WERI-Rb-1 (cell line): ENCODE measurements at regions not wholly inside any gene's neighbourhood (a gene's known extent, or its start where the extent isn't known, plus 50 kb on each side); places are given as distances from the start of the nearest gene placed in this dataset.

Experiments used
- DNase-seq: peaks from one replicate; pipeline ENCODE4 v3.0.0-alpha.2; 2020
- H3K27ac ChIP-seq: fragments of 250-450 bp; sonication (Bioruptor Pico); 2 replicates; pipeline ENCODE4 v1.5.1; 2020; ENCODE audit warnings: mild to moderate bottlenecking, moderate library complexity
- H3K27me3 ChIP-seq: fragments of 250-450 bp; sonication (Bioruptor Pico); 2 replicates; pipeline ENCODE4 v1.5.1; 2021; ENCODE audit warnings: mild to moderate bottlenecking, low read depth, moderate library complexity; ENCODE audit not compliant: insufficient read depth, severe bottlenecking
- H3K36me3 ChIP-seq: fragments of 250-450 bp; sonication (Bioruptor Pico); 2 replicates; pipeline ENCODE4 v1.5.1; 2020; ENCODE audit warnings: mild to moderate bottlenecking, moderate library complexity
- H3K4me3 ChIP-seq: 2 replicates; pipeline ENCODE4 v1.5.1; 2011; ENCODE audit warnings: low read depth, mild to moderate bottlenecking, control low read depth, low read length
- H3K9me3 ChIP-seq: fragments of 250-450 bp; sonication (Bioruptor Pico); 2 replicates; pipeline ENCODE4 v1.5.1; 2021; ENCODE audit warnings: mild to moderate bottlenecking, moderate library complexity; ENCODE audit not compliant: severe bottlenecking
- CTCF ChIP-seq: IDR thresholded peaks from 2 replicates; pipeline ENCODE4 v1.5.1; 2011; ENCODE audit warnings: low read depth, mild to moderate bottlenecking, control low read depth, inconsistent platforms, low read length

- Histone ChIP-seq H3K36me3 (no peaks in the 10 kb centered on the region), H3K9me3 (no peaks in the 10 kb centered on the region), H3K27ac (no peak overlapping the region), H3K4me3 (no peak overlapping the region), H3K27me3 (no peaks in the 10 kb centered on the region)
- DNase-seq, result no peak
- TF ChIP-seq CTCF, result no peak
These were observed 207.1 kb upstream of the POU3F2 start for GRCh38 chr6:98627129-98627775.

- no peak for DNase-seq
- no peak overlapping the region for H3K27ac ChIP-seq
- no peak overlapping the region for H3K4me3 ChIP-seq
- no peak for TF ChIP-seq CTCF
- H3K9me3 ChIP-seq, result no peaks in the 10 kb centered on the region
- H3K36me3 ChIP-seq, result no peaks in the 10 kb centered on the region
- H3K27me3 ChIP-seq, result no peaks in the 10 kb centered on the region
These were observed 200.5 kb upstream of the POU3F2 start for GRCh38 chr6:98633886-98634285.

- no peak for TF ChIP-seq CTCF
- Histone ChIP-seq H3K4me3 (no peak overlapping the region), H3K9me3 (no peaks in the 10 kb centered on the region), H3K27me3 (no peaks in the 10 kb centered on the region), H3K27ac (no peak overlapping the region), H3K36me3 (no peaks in the 10 kb centered on the region)
- no peak for DNase-seq
These were observed 199.8 kb upstream of the POU3F2 start for GRCh38 chr6:98634569-98634968.

GRCh38 chr6:98635191-98635590, 199.2 kb upstream of the POU3F2 start:
- DNase-seq, result no peak
- no peak for TF ChIP-seq CTCF
- no peaks in the 10 kb centered on the region for H3K27me3 ChIP-seq
- H3K27ac ChIP-seq, result no peak overlapping the region
- H3K36me3 ChIP-seq, result no peaks in the 10 kb centered on the region
- H3K4me3 ChIP-seq, result no peak overlapping the region
- no peaks in the 10 kb centered on the region for H3K9me3 ChIP-seq

- Histone ChIP-seq H3K9me3 (no peaks in the 10 kb centered on the region), H3K27me3 (no peaks in the 10 kb centered on the region), H3K4me3 (no peak overlapping the region), H3K27ac (no peak overlapping the region), H3K36me3 (no peaks in the 10 kb centered on the region)
- TF ChIP-seq CTCF, result no peak
- no peak for DNase-seq
These were observed 197.4 kb upstream of the POU3F2 start for GRCh38 chr6:98636941-98637340.

GRCh38 chr6:98639089-98639635, 195.2 kb upstream of the POU3F2 start:
- no peak for TF ChIP-seq CTCF
- Histone ChIP-seq H3K27ac (no peak overlapping the region), H3K27me3 (no peaks in the 10 kb centered on the region), H3K36me3 (no peaks in the 10 kb centered on the region), H3K9me3 (no peaks in the 10 kb centered on the region), H3K4me3 (no peak overlapping the region)
- no peak for DNase-seq
